ENCODE measurements at regions not wholly inside any gene's neighbourhood (a gene's known extent, or its start where the extent isn't known, plus 50 kb on each side); places are given as distances from the start of the nearest gene placed in this dataset.

DNA sequence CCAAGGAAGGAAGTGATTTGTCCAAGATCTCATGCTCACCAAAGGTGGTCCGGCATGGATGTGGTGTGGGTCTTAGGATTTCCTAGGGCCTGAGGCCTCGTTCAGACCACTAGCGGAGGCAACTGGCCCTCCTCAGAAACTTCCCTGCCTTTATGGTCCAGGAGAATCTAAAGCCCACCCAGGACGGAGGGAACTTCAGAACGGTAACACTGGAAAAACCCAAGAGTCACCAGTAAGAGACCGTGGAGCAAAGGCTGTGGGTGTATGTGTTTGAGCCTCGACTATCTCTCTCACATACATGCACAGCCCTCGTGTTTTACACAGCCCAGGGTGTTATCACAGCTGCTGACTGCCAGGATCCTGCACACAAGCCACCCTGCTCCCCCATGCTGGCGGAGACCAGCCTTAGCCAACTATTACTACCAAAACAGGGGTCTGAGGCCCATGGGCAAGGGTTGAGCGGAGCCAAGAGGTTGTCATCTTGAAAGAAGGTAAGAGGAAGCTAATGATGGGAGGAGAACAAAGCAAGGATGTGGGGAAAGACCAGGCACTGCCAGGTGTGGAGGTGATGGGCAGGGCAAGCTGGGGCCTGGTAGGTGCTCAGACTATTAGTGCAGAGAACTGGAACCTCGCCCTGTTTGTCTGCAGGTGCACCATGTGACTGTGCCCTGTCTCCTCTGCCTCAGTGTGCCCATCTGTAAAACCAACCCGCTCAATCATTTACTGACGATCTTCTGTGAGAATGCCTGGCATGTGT, 170.2 kb upstream of the ZMIZ1 start:
- DNase-seq (ENCODE audit: low read depth, low spot score) = no peak

DNA sequence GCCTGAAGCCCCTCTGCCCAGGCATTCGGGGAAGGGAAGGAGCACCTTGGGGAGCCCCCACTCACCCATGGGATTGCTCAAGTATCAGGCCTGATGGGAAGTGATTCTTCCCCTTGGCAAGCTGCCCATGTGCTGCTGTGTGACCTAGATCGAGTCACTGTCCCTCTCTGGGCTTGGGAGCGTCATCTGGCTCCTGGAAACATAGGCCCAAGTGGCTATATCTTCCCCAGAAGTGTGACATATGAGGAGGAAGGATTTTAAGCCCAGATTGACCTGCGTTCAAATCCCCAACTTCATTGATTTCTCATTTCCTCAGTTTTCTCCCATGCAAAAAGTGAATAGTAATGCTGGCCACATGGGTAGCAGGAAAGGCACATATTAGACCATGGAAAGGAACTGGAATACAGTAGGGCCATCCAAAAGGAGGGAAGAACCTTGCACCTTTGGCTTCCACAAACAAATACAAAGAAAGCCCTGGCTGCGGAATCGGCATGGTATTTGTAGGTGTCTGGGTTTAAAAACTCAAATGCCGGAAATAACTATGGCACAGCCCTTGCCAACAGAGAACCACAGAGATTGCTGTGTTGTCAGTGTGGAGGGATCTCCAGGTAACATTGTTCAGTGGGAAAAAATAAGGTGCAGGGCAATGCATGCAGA, 169.5 kb upstream of the ZMIZ1 start:
- DNase-seq (ENCODE audit: low read depth, low spot score) = no peak

DNA sequence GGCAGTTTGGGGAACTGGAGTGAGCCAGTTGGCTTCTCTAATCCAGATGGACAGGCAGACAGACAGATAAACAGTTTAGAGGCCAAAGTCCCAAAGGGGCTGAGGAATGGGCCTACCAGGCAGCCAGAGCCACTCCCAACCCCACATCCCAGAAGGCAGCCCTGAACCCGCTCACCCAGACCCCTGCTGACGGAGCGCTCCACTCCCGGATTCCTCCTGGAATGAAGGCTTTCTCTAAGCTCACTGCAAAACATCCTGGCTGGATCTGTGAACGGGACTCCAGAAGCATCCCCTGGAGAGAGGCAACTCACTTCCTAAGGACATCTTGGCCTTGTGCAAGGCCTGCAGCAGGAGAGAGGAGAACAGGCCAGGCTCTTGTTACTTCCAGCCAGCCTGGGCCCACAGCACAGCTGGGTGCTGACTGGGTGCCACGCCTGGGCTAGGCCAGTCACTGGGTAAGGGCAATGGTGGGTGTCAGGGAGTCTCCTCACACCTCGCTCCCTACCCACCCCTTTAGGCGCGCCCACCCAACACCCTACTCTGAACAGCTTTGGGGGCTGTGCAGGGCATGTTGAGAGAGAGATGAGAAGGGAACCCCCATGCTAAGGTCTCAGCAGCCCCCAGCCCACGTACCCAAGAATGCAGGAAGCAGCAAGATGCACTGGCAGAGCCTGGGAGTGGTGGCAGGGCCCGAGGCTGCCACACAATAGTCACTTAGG, 168.6 kb upstream of the ZMIZ1 start:
- DNase-seq (ENCODE audit: low read depth, low spot score) = no peak

DNA sequence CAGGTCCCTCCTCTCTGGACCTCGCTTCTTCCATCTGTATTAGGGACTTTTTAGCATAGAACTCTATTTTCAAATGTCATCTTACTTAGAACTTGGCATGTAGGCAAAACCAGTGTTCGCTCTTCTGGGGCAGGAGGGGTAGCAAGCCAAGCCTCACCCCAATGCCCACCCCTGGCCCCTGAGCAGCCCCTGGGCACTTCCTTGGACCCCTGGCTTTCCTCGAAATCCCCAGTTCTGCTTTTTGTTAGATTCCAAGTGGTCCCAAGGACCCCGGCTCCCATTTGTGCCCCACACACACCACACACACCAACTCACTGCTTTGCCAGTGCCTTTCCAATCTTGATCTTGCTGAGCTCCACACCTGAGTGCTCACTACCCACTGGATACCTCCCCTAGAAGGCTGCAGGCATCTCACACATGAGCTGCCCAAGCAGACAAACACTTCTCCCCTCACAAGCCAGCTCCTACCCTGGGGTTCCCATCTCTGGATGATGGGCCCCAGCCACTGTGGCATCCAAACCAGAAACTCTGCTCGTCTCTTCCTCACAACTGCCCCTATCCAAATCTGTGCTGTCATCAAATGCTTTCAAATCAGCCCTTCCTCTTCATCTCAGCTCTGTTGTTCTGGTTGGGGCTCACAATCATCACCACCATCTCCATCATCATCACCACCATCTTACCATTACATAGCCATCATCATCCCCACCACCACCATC, 167.9 kb upstream of the ZMIZ1 start:
- DNase-seq (ENCODE audit: low read depth, low spot score) = no peak

DNA sequence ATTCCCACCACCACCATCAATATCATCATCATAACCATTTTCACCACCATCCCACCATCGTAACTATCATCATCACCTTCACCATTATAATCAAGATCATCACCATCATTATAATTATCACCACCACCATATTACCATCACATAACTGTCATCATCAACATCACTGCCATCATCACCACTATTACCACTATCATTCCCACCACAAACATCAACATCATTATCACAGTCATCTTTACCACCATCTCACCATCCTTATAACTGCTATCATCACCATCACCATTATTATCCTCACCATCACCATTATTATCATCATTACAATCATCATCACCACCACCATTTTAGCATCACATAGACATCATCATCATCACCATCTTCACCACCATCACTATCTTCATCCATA, 167.1 kb upstream of the ZMIZ1 start:
- DNase-seq (ENCODE audit: low read depth, low spot score) = no peak

DNA sequence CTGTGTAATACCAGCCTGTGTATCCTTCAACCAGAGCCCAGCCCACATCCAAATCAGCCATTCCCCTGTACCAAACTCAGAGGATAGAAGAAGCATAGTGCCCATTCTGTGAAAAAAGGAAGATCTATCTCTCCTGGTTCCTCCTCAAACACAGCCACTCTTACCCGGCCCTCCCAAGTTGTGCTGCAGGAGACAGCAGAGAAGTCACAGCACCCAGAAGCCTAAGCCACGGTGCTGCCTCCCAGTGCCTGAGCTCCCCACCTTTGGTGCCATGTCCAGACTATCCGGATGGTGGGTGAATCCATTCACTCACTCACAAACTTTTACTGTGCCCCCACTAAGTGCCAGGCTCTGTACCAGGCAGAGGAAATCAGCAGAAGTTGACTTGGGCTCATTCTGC, 166.0 kb upstream of the ZMIZ1 start:
- no peak for DNase-seq (ENCODE audit: low read depth, low spot score)

DNA sequence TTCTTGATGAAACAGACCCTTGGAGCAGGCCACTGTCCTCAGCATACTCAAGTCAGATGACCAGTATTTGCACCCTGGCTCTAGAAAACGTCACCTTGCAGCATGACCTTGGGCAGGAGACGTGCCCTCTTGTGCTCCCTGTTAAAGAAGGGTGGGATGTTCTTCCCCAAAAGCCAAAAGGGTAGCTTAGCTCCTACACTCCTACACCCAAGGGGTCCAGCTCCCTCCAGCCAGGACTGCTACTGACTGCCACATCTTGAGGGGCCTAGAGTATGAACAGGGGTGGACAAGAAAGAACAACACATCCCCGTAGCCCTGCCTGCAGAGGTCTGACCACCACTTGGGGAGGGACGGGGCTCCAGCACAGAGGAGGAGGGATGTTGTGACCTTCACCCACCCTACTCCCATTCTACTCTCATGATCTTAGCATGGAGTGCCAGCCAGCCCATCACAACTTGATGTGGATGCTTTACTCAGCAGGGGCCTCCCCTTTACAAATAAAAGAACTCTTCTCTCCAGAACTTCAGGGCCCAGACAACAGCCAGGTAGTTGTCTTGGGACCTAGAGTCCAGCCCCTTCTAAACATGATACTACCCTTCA, 165.3 kb upstream of the ZMIZ1 start:
- DNase-seq (ENCODE audit: low read depth, low spot score) = no peak

DNA sequence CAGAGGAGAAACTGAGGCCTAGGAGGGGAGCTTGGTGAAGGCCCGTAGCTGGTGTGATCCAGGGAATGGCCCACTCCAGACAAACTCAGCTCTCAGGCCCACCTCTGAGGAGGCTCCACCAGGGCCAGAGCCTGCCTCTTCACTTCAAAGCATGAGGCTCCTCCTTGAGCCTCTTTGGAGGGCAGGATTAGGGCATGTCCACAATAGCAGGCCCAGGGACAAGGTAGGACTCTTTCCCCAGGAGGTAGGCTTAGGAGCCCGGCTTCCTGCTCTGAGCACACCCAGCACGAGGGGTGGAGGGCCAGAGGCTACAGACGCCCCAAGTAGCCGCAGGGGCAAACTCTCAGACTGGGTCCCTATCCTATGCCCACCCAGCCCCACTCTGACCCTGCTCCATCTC, 164.6 kb upstream of the ZMIZ1 start:
- no peak for DNase-seq (ENCODE audit: low read depth, low spot score)

DNA sequence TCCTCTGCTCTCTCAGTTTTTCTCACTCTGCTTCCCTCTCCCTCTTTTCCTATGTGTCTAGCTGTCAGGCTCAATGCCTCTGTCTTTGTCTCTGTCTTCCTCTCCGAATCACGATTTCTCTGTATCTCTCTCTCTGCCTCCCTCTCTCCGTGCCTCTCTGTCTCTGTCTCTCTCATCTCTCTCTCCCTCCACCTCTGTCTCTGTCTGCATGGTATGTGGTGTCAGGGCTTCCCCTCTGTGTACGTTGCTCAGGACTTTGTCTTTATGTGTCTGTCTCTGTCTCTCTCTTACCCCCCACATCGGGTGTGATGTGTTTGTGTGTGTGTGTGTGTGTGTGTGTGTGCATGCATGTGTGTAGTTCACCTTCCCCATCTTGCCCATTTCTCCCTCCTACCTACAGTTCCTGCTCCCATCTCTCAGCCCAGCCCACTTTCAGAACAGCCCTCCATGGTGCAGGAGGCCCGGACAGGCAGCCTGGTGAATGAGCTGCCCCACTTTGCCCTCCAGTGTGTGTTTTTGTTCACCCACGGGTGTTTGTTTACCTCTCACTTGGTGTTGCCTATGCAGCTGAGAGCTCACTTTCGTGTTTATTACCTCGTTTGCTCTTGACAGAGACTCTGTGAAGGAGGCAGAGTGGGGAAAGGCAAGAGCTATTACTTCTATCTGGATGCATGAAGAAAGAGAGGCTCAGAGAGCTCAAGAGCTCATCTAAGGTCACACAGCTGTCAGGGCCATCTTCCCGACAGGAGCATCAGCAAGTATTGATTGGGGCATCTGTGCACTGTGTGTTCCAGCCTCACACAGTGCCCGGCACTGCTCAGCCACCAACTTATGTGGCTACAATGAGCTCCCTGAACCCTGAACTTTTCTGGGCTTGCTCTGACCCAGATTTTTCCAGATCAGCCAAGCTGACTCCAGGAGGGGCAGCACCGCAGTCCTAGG, 163.5 kb upstream of the ZMIZ1 start:
- no peak for DNase-seq (ENCODE audit: low read depth, low spot score)

DNA sequence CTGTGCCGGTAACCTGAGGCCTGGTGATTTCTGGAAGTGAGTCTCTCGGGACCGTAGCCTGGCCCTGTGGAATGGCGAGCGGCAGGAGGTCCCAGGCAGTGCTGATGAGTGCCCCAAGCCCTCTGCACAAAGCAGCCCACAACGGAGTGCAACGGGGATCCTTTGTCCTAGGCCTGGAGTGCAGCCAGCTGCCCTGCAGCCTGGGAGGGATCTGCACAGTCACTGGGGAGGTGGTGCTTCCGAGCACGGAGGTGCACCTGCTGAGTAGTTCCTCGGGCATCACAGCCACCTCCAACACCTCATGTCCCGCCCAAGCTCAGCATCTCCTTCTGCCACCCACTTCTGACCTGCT, 162.8 kb upstream of the ZMIZ1 start:
- DNase-seq (ENCODE audit: low read depth, low spot score) = no peak

DNA sequence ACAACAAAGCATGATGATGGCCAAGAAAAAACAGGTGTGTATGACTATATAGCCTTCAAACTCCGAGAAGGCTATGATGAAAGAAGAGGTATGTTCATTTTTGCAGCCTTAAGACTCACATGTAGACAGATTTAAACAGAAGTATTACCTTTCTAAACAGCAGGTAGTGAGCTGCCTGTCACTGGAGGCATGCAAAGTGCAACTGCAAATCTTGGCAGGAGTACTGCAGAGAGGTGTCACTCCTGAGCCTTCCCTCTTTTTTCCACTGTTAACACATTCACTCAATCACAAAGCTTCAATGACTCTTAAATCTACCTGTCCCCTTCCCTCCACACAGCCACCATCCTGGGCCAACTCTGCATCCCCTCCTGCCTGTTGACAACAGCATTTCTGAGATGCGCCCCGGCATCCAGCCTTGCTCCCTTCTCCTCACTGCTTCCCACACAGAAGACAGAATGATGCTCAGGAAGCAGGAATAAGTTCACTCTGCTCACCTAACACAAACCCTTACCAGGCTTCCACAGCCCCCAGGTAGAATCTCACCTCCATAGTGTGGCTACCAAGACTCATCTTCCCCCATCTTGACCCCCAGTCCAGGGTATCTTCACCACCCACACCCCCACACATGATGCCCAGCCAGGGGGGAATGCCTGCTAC, 161.9 kb upstream of the ZMIZ1 start:
- DNase-seq (ENCODE audit: low read depth, low spot score) = no peak

DNA sequence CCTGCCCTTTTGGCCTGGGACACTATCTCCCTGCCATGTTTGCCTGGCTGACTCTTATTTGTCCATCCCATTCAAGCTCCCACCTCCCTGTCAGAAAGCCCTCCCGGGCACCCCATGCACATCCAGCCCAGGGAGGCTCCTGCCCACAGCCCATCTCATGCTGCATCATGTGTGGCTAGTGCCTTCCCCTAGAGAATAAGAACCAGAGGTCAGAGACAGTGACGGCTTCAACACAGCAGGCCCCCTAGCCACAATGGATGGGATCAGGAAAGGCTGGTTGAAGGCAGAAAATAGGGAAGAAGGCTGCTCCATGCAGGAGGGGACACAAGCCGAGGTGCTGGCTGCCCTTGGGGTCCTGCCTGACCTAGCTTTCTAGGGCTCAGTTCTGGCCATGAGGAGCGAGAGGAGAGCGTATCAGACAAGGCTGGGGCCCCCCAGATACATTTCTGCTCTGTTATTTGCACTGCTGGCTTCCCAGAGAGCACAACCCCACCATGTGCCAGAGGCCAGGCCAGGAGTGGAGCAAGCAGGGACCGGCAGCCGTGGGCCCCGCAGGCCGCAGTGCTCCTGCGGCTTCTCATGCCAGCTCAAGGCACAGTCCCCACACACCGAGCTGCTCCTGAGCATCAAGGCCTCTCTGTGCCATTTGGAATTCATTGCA, 161.1 kb upstream of the ZMIZ1 start:
- no peak for DNase-seq (ENCODE audit: low read depth, low spot score)

DNA sequence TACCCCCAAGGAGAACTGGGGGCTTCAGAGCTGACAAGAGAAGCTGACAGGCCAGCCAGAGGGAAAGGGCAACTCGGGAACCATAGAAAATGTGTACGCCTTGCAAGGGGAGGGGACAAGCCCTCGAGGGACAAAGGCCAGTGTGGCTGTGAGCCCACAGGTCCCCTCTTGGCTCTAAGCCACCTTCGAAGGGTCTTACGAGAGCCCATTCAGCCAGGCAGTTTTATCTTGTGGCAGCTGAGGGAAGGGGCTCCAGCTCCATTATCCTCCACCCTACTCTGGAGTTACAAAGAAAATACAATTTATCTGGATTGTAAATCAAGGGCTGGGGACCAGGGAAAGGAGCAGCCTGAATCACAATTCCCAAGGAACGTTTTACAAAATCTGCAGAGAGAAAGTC, 159.5 kb upstream of the ZMIZ1 start:
- no peak for DNase-seq (ENCODE audit: low read depth, low spot score)

DNA sequence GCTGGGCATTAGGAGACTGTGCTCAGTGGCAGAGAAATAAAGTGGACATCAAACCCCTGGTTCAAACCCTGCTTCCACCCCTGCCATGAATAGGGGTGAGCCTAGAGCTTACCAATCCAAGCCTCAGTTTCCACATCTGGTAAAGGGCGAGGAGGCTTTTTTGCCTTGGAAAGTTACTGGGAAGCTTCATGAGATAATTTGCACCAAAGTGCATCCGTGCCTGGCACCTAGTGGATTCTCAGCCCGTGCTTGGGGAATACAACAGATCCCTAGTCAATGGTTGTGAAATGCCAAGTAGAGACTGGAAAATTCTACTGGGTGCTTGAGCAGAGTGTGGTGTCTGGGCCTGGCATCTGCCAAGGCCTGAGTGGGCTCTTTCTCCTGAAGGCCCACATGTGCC, 158.7 kb upstream of the ZMIZ1 start:
- no peak for DNase-seq (ENCODE audit: low read depth, low spot score)

DNA sequence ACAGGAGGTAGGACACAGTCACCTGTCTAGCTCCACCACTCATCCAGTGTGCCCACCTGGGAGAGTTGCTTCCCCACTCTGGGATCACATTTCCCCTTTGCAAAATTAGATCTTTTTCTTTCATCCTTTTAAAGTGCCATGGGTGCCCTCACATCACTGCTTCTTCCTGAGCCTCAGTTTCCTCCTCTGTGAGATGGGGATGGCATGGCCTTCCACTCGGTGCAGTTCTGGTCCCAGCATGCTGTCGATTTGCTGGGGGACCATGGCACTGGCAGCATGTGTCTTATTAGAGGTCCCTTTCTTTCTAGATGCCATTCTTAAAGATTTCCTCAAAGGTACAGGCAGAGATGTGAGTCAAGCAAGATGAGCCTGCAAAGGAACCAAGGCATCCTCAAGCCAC, 158.3 kb upstream of the ZMIZ1 start:
- DNase-seq (ENCODE audit: low read depth, low spot score) = no peak

DNA sequence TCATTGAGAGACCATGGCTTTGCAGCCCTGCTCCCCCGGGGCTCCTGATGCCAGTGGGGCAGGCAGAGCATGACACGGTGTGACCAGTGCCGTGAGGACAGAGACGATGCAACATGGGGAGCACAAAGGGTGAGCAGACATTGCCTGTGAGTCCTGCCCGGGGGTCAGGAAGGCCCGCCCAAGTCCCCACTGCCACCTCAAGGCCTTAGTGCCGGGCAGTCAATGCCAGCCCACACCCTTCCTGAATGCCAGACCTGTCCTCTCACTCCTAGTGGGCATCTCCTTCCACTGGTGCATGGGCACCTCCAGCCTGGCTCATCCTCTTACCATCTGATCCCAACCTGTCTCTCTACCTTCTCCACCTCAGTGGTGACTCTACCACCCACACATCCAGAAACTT, 157.9 kb upstream of the ZMIZ1 start:
- DNase-seq (ENCODE audit: low read depth, low spot score) = no peak

DNA sequence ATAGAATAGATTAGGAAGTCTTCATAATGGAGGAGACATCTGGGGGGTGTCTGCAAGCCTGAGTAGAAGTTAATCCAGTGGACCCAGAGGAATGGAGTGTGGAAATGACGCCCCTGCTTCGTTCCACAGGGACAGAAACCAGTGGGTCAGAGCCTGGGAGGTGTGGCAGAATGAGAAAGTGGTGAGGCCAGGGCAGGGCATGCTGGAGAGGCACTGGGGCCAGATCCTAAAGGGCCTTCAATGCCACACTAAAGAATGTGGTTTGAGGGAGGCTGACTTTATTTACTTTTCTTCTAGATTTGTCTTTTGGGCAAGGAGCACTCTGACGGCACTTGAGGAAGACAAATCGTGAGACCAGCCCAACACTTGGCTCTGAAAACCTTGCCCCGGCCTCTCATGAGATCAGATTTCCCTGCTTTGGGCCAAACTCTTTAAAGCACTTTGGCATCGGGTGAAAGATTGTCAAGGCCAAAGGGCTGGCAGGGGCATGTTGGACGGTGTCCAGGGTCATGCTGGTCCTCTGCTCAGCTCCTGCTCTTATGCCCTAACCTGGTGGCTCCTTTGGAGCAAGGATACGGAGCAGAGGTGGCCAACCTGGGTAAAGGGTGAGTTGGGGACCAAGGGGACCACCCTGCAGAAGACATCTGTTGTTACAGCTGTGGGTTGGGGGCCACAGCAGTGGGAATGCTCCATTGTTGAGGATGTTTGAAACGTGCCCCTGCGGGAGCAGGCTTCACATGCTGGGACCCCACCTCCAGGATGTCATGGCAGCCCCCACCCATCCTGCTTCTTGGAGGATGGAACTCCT, 157.0 kb upstream of the ZMIZ1 start:
- no peak for DNase-seq (ENCODE audit: low read depth, low spot score)

DNA sequence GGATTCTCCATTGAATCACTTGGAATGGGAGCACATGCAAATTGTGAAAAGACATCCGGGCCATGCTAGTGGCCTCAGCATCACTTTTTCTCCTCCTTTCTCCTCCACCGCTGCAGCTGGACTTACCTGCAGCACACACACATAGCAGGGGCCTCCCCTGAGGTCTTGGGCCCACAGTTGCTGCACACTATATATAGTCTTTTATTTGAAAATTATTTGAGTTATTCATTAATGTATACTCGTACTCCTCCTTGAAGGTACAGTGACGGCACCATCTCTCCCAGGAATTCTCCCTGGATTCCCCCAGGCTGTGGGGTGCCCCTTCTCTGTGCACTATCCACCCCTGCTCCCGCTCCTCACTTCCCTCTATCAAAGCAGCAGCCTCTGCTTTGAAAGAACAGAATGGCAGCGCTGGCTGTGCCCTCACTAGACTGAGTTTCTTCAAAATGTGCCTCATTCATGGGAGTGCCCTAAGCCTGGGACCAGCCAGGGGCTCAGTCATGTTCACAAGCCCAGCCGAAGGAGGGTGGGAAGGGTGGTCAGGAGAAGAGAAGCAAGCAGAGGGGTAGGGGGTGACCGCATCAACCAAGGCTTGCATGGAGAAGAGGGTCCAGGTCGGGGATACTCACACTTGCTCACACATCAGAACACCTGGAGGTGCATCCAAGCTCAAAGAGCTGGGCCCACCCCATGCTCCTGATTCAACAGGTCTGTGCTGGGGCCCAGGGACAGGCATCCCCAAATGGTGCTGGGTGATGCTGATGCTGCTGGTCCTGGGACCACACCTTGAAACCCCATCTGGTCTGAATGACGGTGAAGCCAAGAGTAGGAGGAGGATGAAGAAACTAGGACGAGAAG, 156.2 kb upstream of the ZMIZ1 start:
- DNase-seq (ENCODE audit: low read depth, low spot score) = no peak
